Transverse colon (tissue), 4 donors: ENCODE measurements at regions not wholly inside any gene's neighbourhood (a gene's known extent, or its start where the extent isn't known, plus 50 kb on each side); places are given as distances from the start of the nearest gene placed in this dataset.

Experiments used
- DNase-seq: peaks from one replicate; pipeline ENCODE4 v3.0.0-alpha.2; 2019
- H3K27ac ChIP-seq, 4 donors: fragments of 200-600 bp; sonication (generic); 2 replicates each; pipeline ENCODE4 v1.5.1; 2016 to 2018; ENCODE audit warnings: inconsistent platforms in 4 of 4
- H3K27me3 ChIP-seq: fragments of 200-600 bp; sonication (generic); 2 replicates; pipeline ENCODE4 v1.5.1; 2017; ENCODE audit warnings: inconsistent platforms
- H3K36me3 ChIP-seq, 4 donors: fragments of 200-600 bp; sonication (generic); 2 replicates each; pipeline ENCODE4 v1.5.1; 2017 to 2019; ENCODE audit warnings: inconsistent platforms in 4 of 4
- H3K4me1 ChIP-seq, 4 donors: fragments of 200-600 bp; sonication (generic); 2 replicates each; pipeline ENCODE4 v1.5.1; 2017 to 2020; ENCODE audit warnings: inconsistent platforms in 4 of 4
- H3K4me3 ChIP-seq, 4 donors: fragments of 200-600 bp; sonication (generic); 1 replicate in 1 of 4; 2 replicates in 3 of 4; pipeline versions ENCODE4 v1.5.1 to v1.6.1; 2017 to 2019; ENCODE audit warnings: inconsistent platforms in 4 of 4
- H3K9me3 ChIP-seq, 2 donors: fragments of 200-600 bp; sonication (generic); 2 replicates each; pipeline ENCODE4 v1.5.1; 2017 to 2019; ENCODE audit warnings: inconsistent platforms in 2 of 2
- CTCF ChIP-seq, 5 experiments: fragments of 200-600 bp in 3 of 5; fragments of 450-650 bp in 2 of 5; sonication (generic) in 3 of 5; IDR thresholded peaks; 1 replicate in 2 of 5; 2 replicates in 3 of 5; pipeline ENCODE4 v1.5.1; 2016 to 2017; ENCODE audit warnings: antibody characterized with exemption in 5 of 5, inconsistent platforms in 3 of 5, mild to moderate bottlenecking in 2 of 5, moderate library complexity in 1 of 5
- EP300 ChIP-seq: sonication (generic); formaldehyde crosslinking; IDR thresholded peaks from one replicate; pipeline ENCODE4 v1.6.1; 2017; ENCODE audit warnings: antibody characterized with exemption, low read depth
- POLR2A ChIP-seq: fragments of 450-650 bp; IDR thresholded peaks from one replicate; pipeline ENCODE4 v1.6.1; 2016; ENCODE audit warnings: antibody characterized with exemption, mild to moderate bottlenecking, moderate library complexity
- POLR2AphosphoS5 ChIP-seq, 3 donors: sonication (generic); formaldehyde crosslinking; IDR thresholded peaks; one replicate each; pipeline ENCODE4 v1.6.1; 2016; ENCODE audit warnings: antibody characterized with exemption in 3 of 3
- WGBS, 2 donors: methylation state at CpG; one replicate each; pipeline ENCODE4 v1.1.5; 2018; ENCODE audit warnings: low coverage in 1 of 2; 5-methylcytosine and 5-hydroxymethylcytosine counted together
- in situ Hi-C, 4 donors: fragments of 200-750 bp; cut with MboI; loops; one replicate each; pipeline versions ENCODE4 v1.15.0 to v1.15.1; 2017; ENCODE audit warnings: low sequenced_read_pairs in 3 of 4, low pct_ligation_motif_present in 1 of 4, low pct_unique_long_range_greater_than_20kb in 1 of 4
- intact Hi-C: fragments of 100-400 bp; cut with DNase I; formaldehyde crosslinking; loops from one replicate; pipeline ENCODE4 v1.15.1; 2023; ENCODE audit warnings: low total_unique reads

- peaks cover 0 to 2% (median under 1%) of the 10 kb centered on the region in 4 donors for H3K4me1 ChIP-seq
- no peaks in the 10 kb centered on the region for H3K27me3 ChIP-seq
- H3K9me3 ChIP-seq = no peaks in the 10 kb centered on the region
- TF ChIP-seq POLR2AphosphoS5 (IDR thresholded peaks at IDR 0.05) (no peak), EP300 (no peak), POLR2A (no peak), CTCF (IDR thresholded peaks at IDR 0.05) (no peak)
- H3K4me3 ChIP-seq = no peak overlapping the region
- intact Hi-C loops = no loop called here
- in situ Hi-C loops = no loop called here
- H3K27ac ChIP-seq = no peak overlapping the region
- no peaks in the 10 kb centered on the region for H3K36me3 ChIP-seq
- DNase-seq = no peak
Measured at GRCh38 chr4:170242471-170242870, 152.7 kb upstream of the AADAT start.

- intact Hi-C loops = no loop called here
- Histone ChIP-seq H3K4me1 (no peaks in the 10 kb centered on the region), H3K27ac (no peak overlapping the region), H3K4me3 (no peak overlapping the region), H3K9me3 (no peaks in the 10 kb centered on the region), H3K36me3 (no peaks in the 10 kb centered on the region), H3K27me3 (no peaks in the 10 kb centered on the region)
- in situ Hi-C loops = no loop called here
- TF ChIP-seq POLR2A (no peak), EP300 (no peak), POLR2AphosphoS5 (IDR thresholded peaks at IDR 0.05) (no peak), CTCF (IDR thresholded peaks at IDR 0.05) (no peak)
- 53 to 55% methylated on average over 3 of the region's 3 CpGs for WGBS, 2 donors
- no peak for DNase-seq
Measured at GRCh38 chr4:170234800-170235199, 145.0 kb upstream of the AADAT start.

- H3K27me3 ChIP-seq = no peaks in the 10 kb centered on the region
- in situ Hi-C loops = no loop called here
- DNase-seq = no peak
- H3K4me3 ChIP-seq = no peak overlapping the region
- 57 to 80% methylated on average over 1 of the region's 1 CpG for WGBS, 2 donors
- TF ChIP-seq EP300 = no peak
- no peak for TF ChIP-seq POLR2A
- TF ChIP-seq CTCF (IDR thresholded peaks at IDR 0.05) = no peak
- no peak for TF ChIP-seq POLR2AphosphoS5 (IDR thresholded peaks at IDR 0.05)
- intact Hi-C loops = no loop called here
- peaks cover 0 to 6% (median 0%) of the 10 kb centered on the region in 4 donors for H3K4me1 ChIP-seq
- H3K9me3 ChIP-seq = no peaks in the 10 kb centered on the region
- no peak overlapping the region for H3K27ac ChIP-seq
- H3K36me3 ChIP-seq = no peaks in the 10 kb centered on the region
Measured at GRCh38 chr4:170231377-170231776, 141.6 kb upstream of the AADAT start.

GRCh38 chr4:170230242-170230641 is 140.5 kb upstream of the AADAT start:
- Histone ChIP-seq H3K36me3 (no peaks in the 10 kb centered on the region), H3K4me3 (no peak overlapping the region), H3K27me3 (no peaks in the 10 kb centered on the region), H3K4me1 (peaks cover 0 to 6% (median 0%) of the 10 kb centered on the region in 4 donors), H3K9me3 (no peaks in the 10 kb centered on the region), H3K27ac (no peak overlapping the region)
- WGBS, 2 donors = 61 to 64% methylated on average over 5 of the region's 5 CpGs
- intact Hi-C loops (no loop called here), in situ Hi-C loops (no loop called here)
- TF ChIP-seq EP300 (no peak), POLR2A (no peak), CTCF (IDR thresholded peaks at IDR 0.05) (no peak), POLR2AphosphoS5 (IDR thresholded peaks at IDR 0.05) (no peak)
- no peak for DNase-seq
